HUES64 (cell line): ENCODE measurements at regions not wholly inside any gene's neighbourhood (a gene's known extent, or its start where the extent isn't known, plus 50 kb on each side); places are given as distances from the start of the nearest gene placed in this dataset.
"Not testable (repeated sequence)": the region's sequence is repeated elsewhere in the genome, so short reads cannot be mapped to it uniquely, and the experiment has no call there.

Experiments
- H3K27ac ChIP-seq: 2 replicates; pipeline ENCODE4 v1.7.0; 2013; ENCODE audit warnings: low read depth, low read length, inconsistent platforms
- H3K27me3 ChIP-seq: 2 replicates; pipeline ENCODE4 v1.6.1; 2013; ENCODE audit warnings: mild to moderate bottlenecking, low read length; ENCODE audit not compliant: insufficient read depth
- H3K36me3 ChIP-seq: 2 replicates; pipeline ENCODE4 v1.6.1; 2013; ENCODE audit warnings: mild to moderate bottlenecking, low read length; ENCODE audit not compliant: insufficient read depth
- H3K4me1 ChIP-seq: 2 replicates; pipeline ENCODE4 v1.6.1; 2013; ENCODE audit warnings: mild to moderate bottlenecking, low read length, moderate library complexity; ENCODE audit not compliant: insufficient read depth
- H3K4me3 ChIP-seq: 2 replicates; pipeline ENCODE4 v1.5.1; 2013; ENCODE audit warnings: mild to moderate bottlenecking, low read length, moderate library complexity
- H3K9ac ChIP-seq: 2 replicates; pipeline ENCODE4 v1.6.1; 2013; ENCODE audit warnings: mild to moderate bottlenecking, low read depth, low read length
- H3K9me3 ChIP-seq: 2 replicates; pipeline ENCODE4 v1.6.1; 2013; ENCODE audit warnings: low read depth, low read length; ENCODE audit not compliant: insufficient read depth
- WGBS: fragments of 150-250, 120-280 bp; methylation state at CpG from one replicate; pipeline ENCODE4 v1.1.7; 2013; ENCODE audit warnings: missing lambda C conversion rate; 5-methylcytosine and 5-hydroxymethylcytosine counted together

DNA sequence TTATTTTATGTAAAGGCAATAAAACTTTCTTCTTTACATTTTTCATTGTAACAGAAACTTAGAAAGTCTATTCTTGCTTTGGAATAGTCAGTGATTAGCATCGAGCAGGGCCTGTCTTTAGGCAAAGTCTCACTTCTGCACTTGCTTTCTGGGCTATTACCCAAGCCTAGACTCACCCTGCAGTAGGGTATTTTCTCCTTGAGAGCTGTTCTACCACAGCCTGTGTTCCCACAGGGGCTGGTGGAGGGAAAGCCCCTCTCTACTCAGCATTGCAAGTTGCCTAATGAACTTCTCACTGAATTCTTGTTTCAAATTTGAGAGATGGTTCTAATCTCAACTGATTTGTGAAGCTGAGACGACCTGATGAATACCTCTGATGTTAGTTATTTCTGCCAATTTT, 111.7 kb upstream of the KLHL14 start:
- Histone ChIP-seq H3K27ac (no peak overlapping the region), H3K9ac (no peak overlapping the region), H3K9me3 (no peaks in the 10 kb centered on the region), H3K4me3 (no peak overlapping the region), H3K4me1 (peaks cover 35% of the 10 kb centered on the region), H3K27me3 (no peaks in the 10 kb centered on the region), H3K36me3 (no peaks in the 10 kb centered on the region)
- 90% methylated on average over 2 of the region's 2 CpGs for WGBS

DNA sequence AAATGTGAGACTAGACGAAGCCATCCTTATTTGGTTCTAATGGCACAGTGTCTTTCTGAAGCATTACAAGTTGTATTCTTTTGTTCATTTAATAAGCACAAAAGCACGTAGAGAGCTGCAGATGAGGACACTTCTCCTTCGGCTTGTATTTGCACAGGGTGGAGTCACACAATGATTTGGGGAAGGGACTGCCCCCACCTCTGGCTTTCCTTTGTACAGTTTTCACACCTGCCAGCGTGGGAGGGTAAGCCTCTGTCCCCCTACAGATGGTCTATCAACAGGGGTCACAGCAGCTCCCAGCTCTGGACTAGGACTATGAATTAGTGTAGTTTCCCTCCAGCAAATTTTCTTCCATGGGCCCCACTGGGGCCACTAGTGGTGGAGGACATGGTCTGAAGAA, 108.2 kb upstream of the KLHL14 start:
- no peak overlapping the region for H3K4me3 ChIP-seq
- H3K9me3 ChIP-seq, result no peaks in the 10 kb centered on the region
- WGBS, result 90% methylated on average over 4 of the region's 4 CpGs
- no peaks in the 10 kb centered on the region for H3K36me3 ChIP-seq
- H3K4me1 ChIP-seq, result peaks cover 18% of the 10 kb centered on the region
- no peak overlapping the region for H3K27ac ChIP-seq
- no peak overlapping the region for H3K9ac ChIP-seq
- no peaks in the 10 kb centered on the region for H3K27me3 ChIP-seq

DNA sequence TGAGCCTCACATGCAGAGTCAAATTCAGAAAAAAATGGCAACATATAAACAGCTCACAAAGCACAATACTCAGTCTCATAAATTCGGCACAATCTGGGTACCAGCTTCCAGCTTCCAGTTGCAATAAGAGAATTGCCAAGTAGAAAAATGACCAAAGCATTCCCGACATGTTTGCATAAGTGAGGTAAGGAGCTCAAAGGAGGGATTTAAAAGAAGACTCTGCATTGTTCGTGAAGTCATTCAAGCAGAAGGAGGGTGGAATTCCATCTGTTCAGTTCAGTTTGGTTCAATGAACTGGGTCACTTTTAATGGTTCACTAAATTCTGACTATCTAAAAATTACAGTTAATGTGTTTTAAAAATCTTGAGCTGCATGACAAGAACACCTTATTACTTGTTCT, 106.7 kb upstream of the KLHL14 start:
- Histone ChIP-seq H3K27me3 (no peaks in the 10 kb centered on the region), H3K4me3 (no peak overlapping the region), H3K27ac (no peak overlapping the region), H3K9ac (no peak overlapping the region), H3K4me1 (peaks cover 15% of the 10 kb centered on the region), H3K9me3 (no peaks in the 10 kb centered on the region), H3K36me3 (no peaks in the 10 kb centered on the region)
- WGBS, result 56% methylated on average over 3 of the region's 3 CpGs

DNA sequence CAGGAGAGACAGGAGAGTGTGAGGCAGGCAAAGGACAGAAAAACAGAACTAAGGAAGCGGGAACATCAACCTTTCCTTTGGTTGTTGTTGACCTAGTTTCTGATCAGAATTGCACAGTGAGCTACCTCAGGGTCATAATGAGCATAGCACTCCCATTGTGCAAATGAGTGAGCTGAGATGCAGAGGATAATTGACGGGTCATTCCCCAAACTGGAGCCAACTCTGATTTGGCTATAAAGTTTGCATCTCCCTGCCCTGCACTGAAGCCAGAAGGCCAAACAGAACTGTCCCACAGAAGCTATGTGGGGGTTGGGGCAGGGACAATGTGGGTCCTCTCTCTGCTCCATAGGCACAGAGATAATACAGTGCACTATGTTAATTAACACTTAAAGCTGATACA, 105.6 kb upstream of the KLHL14 start:
- Histone ChIP-seq H3K36me3 (no peaks in the 10 kb centered on the region), H3K27ac (no peak overlapping the region), H3K4me1 (peaks cover 15% of the 10 kb centered on the region), H3K9ac (no peak overlapping the region), H3K9me3 (no peaks in the 10 kb centered on the region), H3K27me3 (no peaks in the 10 kb centered on the region), H3K4me3 (no peak overlapping the region)
- WGBS, result 86% methylated on average over 2 of the region's 2 CpGs

DNA sequence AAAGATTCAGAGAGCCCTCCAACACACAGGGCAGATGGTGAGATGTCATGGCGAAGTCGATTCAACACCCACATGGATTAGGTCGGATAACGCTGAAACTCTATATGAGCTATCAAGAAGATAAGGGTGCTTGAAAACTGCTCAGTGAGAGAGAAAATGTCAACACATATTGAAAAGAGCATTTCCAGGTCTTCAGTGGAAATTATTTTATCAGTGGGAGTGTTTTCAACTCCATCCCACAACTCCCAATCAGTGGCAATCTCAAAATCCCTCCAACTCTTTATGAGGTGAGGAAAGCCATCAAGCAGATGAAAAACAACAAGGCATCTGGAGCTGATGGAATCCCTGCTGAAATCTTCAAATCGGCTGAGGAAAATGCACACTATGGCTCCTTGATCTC, 104.5 kb upstream of the KLHL14 start:
- Histone ChIP-seq H3K9me3 (no peaks in the 10 kb centered on the region), H3K36me3 (no peaks in the 10 kb centered on the region), H3K27me3 (no peaks in the 10 kb centered on the region), H3K27ac (no peak overlapping the region), H3K4me3 (no peak overlapping the region), H3K9ac (no peak overlapping the region), H3K4me1 (peaks cover 15% of the 10 kb centered on the region)
- over 99% methylated on average over 5 of the region's 5 CpGs for WGBS

DNA sequence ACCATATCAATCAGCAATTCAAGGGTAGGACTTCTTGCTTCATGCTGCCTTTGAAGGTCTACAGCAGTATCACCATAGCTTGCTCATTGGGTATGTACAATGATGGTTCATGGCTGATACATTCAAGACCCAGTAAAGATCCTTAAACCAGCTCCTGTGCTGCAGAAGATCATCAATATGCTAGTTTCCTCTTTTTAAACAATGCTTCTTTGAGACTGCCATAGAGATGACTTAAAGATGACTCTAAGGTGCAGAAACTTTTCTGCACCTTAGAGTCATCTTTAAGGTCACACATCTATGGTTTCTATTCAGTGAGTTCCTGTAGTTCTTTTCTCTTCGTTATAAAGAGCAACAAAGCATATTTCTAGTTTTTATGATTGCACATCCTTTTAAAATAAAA, 102.8 kb upstream of the KLHL14 start:
- peaks cover 15% of the 10 kb centered on the region for H3K4me1 ChIP-seq
- H3K4me3 ChIP-seq, result no peak overlapping the region
- no peaks in the 10 kb centered on the region for H3K36me3 ChIP-seq
- no peaks in the 10 kb centered on the region for H3K9me3 ChIP-seq
- no peak overlapping the region for H3K27ac ChIP-seq
- no peaks in the 10 kb centered on the region for H3K27me3 ChIP-seq
- WGBS, result 100% methylated on average over 1 of the region's 1 CpG
- no peak overlapping the region for H3K9ac ChIP-seq

DNA sequence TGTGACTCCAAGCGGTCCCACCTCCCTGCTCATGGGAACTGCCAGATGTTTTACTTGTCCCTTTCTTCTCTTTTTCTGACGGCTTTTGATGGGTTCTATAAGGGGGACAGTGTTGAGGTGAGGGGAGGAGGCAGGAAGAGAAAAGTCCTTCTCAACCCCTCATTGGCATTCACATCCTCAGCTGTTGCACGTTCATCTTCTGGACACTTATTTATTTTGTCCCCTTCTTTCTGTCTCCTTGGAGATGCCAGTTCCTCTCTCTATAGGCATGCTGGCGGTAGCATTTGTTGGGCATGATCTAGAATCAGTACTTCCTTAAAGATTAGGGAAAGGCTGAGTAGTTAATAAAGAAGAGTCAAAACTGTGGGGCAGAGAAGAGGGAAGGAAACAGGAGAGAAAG, 99.0 kb upstream of the KLHL14 start:
- no peak overlapping the region for H3K4me3 ChIP-seq
- no peaks in the 10 kb centered on the region for H3K27me3 ChIP-seq
- no peak overlapping the region for H3K27ac ChIP-seq
- peaks cover 16% of the 10 kb centered on the region for H3K4me1 ChIP-seq
- 93% methylated on average over 3 of the region's 4 CpGs for WGBS
- H3K9ac ChIP-seq, result no peak overlapping the region
- no peaks in the 10 kb centered on the region for H3K36me3 ChIP-seq
- no peaks in the 10 kb centered on the region for H3K9me3 ChIP-seq

DNA sequence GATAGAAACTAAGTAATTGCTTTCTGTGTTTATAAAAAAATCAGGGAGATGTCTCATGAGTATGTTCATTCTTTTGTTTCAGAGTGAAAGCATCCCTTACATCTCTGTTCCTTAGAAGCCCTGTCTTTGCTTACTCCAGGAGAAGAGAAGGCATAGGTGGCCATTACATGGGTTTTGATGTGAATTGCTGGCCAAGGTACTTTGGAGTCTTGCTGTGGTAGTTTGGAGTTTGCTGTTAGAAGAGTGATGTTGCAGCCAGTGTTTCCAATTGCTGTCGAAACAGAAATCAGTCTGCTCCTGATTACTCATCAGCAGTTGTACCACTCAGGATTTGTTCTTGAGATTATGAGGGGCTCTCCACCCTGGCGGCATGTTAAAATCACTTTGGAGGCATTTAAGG, 97.8 kb upstream of the KLHL14 start:
- 95% methylated on average over 2 of the region's 2 CpGs for WGBS
- Histone ChIP-seq H3K9ac (no peak overlapping the region), H3K4me1 (peaks cover 16% of the 10 kb centered on the region), H3K27me3 (no peaks in the 10 kb centered on the region), H3K36me3 (no peaks in the 10 kb centered on the region), H3K4me3 (no peak overlapping the region), H3K9me3 (no peaks in the 10 kb centered on the region), H3K27ac (no peak overlapping the region)

DNA sequence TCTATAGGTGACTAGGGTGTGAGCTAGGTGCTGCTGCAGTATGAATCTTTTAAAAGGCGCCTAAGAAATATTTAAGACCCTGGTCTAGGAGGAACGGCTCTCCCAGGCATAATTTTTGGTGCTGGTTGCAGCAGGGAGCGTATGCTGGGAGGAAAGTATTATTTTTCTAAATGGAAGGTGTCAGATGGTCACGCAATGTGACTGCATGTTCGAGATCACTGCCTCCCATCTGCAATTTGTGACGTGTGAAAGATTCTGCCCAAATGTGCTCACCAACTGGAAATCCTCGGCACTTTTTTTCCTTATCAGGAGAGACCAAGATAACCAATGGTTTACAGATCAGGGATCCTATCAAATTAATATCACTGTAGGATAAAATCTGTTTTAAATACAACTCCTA, 95.6 kb upstream of the KLHL14 start:
- Histone ChIP-seq H3K27me3 (no peaks in the 10 kb centered on the region), H3K36me3 (no peaks in the 10 kb centered on the region), H3K9ac (no peak overlapping the region), H3K9me3 (no peaks in the 10 kb centered on the region), H3K4me3 (no peak overlapping the region), H3K4me1 (peaks cover 16% of the 10 kb centered on the region), H3K27ac (no peak overlapping the region)
- WGBS, result 92% methylated on average over 7 of the region's 7 CpGs

DNA sequence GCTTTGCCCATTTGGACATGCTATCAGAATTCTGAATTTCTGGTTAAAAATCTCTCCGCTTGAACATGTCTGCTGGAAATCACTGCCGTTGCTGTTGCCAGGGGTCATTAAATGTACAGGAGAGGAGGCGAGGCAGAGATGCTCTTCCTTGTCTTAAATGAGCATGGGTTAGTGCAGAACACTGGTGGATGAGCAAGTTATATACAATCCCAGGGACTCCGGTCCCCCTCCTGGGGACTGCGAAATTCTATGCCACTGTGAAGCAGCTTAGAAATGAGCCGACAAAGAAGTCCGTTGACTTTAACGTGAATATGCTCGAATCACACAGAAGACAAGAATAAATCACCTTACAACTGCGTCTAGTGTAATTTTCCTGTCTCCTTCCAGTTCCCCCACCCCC, 95.1 kb upstream of the KLHL14 start:
- Histone ChIP-seq H3K27ac (no peak overlapping the region), H3K9ac (no peak overlapping the region), H3K27me3 (no peaks in the 10 kb centered on the region), H3K36me3 (no peaks in the 10 kb centered on the region), H3K4me1 (peaks cover 16% of the 10 kb centered on the region), H3K9me3 (peaks cover 2% of the 10 kb centered on the region; the same call in 1 of the 2 replicates), H3K4me3 (no peak overlapping the region)
- WGBS, result 85% methylated on average over 10 of the region's 10 CpGs

DNA sequence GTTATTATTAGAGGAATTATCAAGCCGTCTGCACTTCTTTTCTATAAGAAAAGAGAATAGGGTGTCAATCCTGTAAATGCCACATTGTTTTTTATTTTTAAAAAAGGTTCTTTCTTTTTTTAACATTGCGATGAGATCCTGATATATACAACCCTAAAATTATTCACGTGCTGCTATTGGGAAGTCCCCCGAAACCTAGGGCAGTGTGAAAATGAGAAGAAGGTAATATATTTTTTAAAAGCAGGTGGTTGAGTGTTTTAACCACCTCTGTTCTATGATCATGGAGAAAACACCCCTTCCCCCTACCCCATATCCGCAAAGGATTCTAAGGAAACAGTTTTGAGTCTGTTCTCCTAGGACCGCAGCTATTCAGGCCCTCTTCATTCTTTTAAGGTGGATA, 94.5 kb upstream of the KLHL14 start:
- H3K27me3 ChIP-seq, result no peaks in the 10 kb centered on the region
- no peak overlapping the region for H3K27ac ChIP-seq
- H3K4me1 ChIP-seq, result peaks cover 16% of the 10 kb centered on the region
- no peak overlapping the region for H3K9ac ChIP-seq
- H3K36me3 ChIP-seq, result no peaks in the 10 kb centered on the region
- no peak overlapping the region for H3K4me3 ChIP-seq
- H3K9me3 ChIP-seq, result peaks cover 2% of the 10 kb centered on the region; the same call in 1 of the 2 replicates
- 95% methylated on average over 3 of the region's 6 CpGs for WGBS

DNA sequence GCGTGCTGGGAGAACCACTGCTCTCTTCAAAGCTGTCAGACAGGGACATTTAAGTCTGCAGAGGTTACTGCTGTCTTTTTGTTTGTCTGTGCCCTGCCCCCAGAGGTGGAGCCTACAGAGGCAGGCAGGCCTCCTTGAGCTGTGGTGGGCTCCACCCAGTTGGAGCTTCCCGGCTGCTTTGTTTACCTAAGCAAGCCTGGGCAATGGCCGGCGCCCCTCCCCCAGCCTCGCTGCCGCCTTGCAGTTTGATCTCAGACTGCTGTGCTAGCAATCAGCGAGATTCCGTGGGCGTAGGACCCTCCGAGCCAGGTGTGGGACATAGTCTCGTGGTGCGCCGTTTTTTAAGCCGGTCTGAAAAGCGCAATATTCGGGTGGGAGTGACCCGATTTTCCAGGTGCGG, 89.2 kb upstream of the KLHL14 start:
- not testable (repeated sequence) for H3K27ac ChIP-seq, H3K4me1 ChIP-seq
- no CpG with 5 or more reads among the region's 18 CpGs for WGBS

More for the DNA sequence above, 89.2 kb upstream of the KLHL14 start:
- not testable (repeated sequence) for H3K36me3 ChIP-seq, H3K4me3 ChIP-seq, H3K9me3 ChIP-seq, H3K9ac ChIP-seq, H3K27me3 ChIP-seq
